C4-2B (cell line): ENCODE measurements at regions not wholly inside any gene's neighbourhood (a gene's known extent, or its start where the extent isn't known, plus 50 kb on each side); places are given as distances from the start of the nearest gene placed in this dataset.

Source experiments
- ZFX ChIP-seq: fragments of 450-650 bp; IDR thresholded peaks from 2 replicates; pipeline ENCODE4 v1.6.1; 2017
- TF ChIP-seq, protein P1 (sequence below): fragments of 450-650 bp; conservative IDR thresholded peaks from 2 replicates; pipeline ENCODE4 v1.5.1; 2017; ENCODE audit warnings: mild to moderate bottlenecking

DNA sequence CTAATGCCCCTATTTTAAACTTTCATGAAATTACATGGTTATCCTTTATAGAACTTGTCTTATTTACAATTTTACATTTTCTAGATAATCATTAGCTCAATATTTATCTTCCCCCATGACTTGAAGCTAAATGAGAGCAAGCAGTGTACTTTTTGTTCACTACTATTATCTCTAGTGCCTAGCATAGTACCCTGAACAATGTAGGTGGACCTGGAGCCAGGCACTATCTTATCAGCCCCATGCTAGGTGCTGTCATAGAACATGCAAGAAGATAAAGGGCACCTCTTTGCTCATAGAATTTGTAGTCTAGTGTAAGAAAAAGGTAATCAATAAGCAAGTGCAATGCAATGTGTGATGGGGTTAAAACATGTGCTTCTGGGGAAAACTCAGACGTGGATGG lies 399.9 kb downstream of the ELAVL2 start:
- TF ChIP-seq, protein P1, sequence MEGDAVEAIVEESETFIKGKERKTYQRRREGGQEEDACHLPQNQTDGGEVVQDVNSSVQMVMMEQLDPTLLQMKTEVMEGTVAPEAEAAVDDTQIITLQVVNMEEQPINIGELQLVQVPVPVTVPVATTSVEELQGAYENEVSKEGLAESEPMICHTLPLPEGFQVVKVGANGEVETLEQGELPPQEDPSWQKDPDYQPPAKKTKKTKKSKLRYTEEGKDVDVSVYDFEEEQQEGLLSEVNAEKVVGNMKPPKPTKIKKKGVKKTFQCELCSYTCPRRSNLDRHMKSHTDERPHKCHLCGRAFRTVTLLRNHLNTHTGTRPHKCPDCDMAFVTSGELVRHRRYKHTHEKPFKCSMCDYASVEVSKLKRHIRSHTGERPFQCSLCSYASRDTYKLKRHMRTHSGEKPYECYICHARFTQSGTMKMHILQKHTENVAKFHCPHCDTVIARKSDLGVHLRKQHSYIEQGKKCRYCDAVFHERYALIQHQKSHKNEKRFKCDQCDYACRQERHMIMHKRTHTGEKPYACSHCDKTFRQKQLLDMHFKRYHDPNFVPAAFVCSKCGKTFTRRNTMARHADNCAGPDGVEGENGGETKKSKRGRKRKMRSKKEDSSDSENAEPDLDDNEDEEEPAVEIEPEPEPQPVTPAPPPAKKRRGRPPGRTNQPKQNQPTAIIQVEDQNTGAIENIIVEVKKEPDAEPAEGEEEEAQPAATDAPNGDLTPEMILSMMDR: no peak
- TF ChIP-seq ZFX: no peak
